ENCODE measurements at regions not wholly inside any gene's neighbourhood (a gene's known extent, or its start where the extent isn't known, plus 50 kb on each side); places are given as distances from the start of the nearest gene placed in this dataset.

- H3K79me2 ChIP-seq (replicated peaks; ENCODE audit: insufficient read depth, low read length) = no peaks in the 10 kb centered on the region
- no peaks in the 10 kb centered on the region for H4K20me1 ChIP-seq (ENCODE audit: insufficient read depth)
- TF ChIP-seq EP300 (conservative IDR thresholded peaks at IDR 0.05; ENCODE audit: poor library complexity, severe bottlenecking) (no peak), TAF1 (IDR thresholded peaks at IDR 0.05; ENCODE audit: low read depth) (no peak), EZH2 (IDR thresholded peaks at IDR 0.05; ENCODE audit: borderline replicate concordance, insufficient read depth, low read length, poor library complexity, severe bottlenecking) (no peak), SMC3 (conservative IDR thresholded peaks at IDR 0.05; ENCODE audit: poor library complexity) (no peak), CTCF (IDR thresholded peaks at IDR 0.05; ENCODE audit: poor library complexity, severe bottlenecking) (no peak), MXI1 (conservative IDR thresholded peaks at IDR 0.05; ENCODE audit: poor library complexity, severe bottlenecking) (no peak), RAD21 (conservative IDR thresholded peaks at IDR 0.05) (no peak), REST (IDR thresholded peaks at IDR 0.05; ENCODE audit: borderline replicate concordance) (no peak), POLR2AphosphoS5 (IDR thresholded peaks at IDR 0.05) (no peak)
- no peak overlapping the region for H3K27ac ChIP-seq (ENCODE audit: low read length)
- H3K4me3 ChIP-seq (ENCODE audit: low read length) = no peak overlapping the region
- H2AFZ ChIP-seq (ENCODE audit: low read depth, low read length) = no peak overlapping the region
- H3K27me3 ChIP-seq (ENCODE audit: insufficient read depth, low read depth, low read length) = no peaks in the 10 kb centered on the region
- no peaks in the 10 kb centered on the region for H3K36me3 ChIP-seq (ENCODE audit: insufficient read depth, low read length)
- H3K9me2 ChIP-seq (ENCODE audit: insufficient read depth, low read length) = no peaks in the 10 kb centered on the region
- H3K4me2 ChIP-seq (ENCODE audit: low read length) = no peak overlapping the region
- no peak overlapping the region for H3K9ac ChIP-seq (ENCODE audit: low read length)
- no peaks in the 10 kb centered on the region for H3F3A ChIP-seq (ENCODE audit: insufficient read depth, low read length, poor library complexity, severe bottlenecking)
- H3K9me3 ChIP-seq (ENCODE audit: low read length) = no peaks in the 10 kb centered on the region
Observed at GRCh38 chr12:98123021-98123461, 392.3 kb upstream of the TMPO start.

DNA sequence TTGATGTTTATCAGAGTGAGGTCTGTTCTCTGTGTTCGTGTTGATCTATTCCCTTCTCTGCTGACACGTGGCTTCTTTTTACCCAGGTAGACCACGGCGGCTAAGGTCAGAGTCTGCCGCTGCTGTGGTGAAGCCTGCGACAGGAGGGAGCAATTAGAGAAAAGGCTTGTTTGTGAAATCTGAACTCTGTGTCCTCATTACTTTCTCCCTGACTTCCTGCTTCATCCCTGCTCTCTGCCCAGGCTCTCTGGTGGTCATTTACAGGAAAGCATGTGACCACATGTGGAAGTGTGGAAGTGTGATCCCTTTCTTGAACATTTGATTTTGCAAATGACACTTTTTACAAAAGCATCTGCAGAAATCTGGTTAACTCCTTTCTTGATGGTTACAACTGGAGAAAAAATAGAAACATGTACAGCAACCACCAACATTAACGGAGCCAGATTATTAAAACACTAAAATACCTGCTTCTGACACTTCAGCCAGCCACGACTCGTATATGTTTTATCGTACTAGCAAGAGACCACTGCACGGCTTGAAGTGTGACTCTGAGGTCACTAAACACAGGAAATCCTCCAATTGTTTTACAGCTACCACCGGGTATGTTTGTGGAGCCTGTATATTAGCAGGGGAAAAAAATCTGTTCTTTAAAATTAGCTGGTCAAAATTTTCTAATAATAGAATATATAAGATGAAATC, 388.6 kb upstream of the TMPO start:
- Histone ChIP-seq H3K9ac (ENCODE audit: low read length) (no peak overlapping the region), H3K4me3 (ENCODE audit: low read length) (no peak overlapping the region), H3K9me3 (ENCODE audit: low read length) (no peaks in the 10 kb centered on the region), H3K79me2 (replicated peaks; ENCODE audit: insufficient read depth, low read length) (no peaks in the 10 kb centered on the region), H3K36me3 (ENCODE audit: insufficient read depth, low read length) (no peaks in the 10 kb centered on the region), H3K4me2 (ENCODE audit: low read length) (no peak overlapping the region), H3K27me3 (ENCODE audit: insufficient read depth, low read depth, low read length) (no peaks in the 10 kb centered on the region), H3K27ac (ENCODE audit: low read length) (no peak overlapping the region), H4K20me1 (ENCODE audit: insufficient read depth) (no peaks in the 10 kb centered on the region), H2AFZ (ENCODE audit: low read depth, low read length) (no peak overlapping the region), H3K9me2 (ENCODE audit: insufficient read depth, low read length) (no peaks in the 10 kb centered on the region), H3F3A (ENCODE audit: insufficient read depth, low read length, poor library complexity, severe bottlenecking) (no peaks in the 10 kb centered on the region)
- no peak for TF ChIP-seq SMC3 (conservative IDR thresholded peaks at IDR 0.05; ENCODE audit: poor library complexity)
- no peak for TF ChIP-seq EZH2 (IDR thresholded peaks at IDR 0.05; ENCODE audit: borderline replicate concordance, insufficient read depth, low read length, poor library complexity, severe bottlenecking)
- TF ChIP-seq REST (IDR thresholded peaks at IDR 0.05; ENCODE audit: borderline replicate concordance) = no peak
- TF ChIP-seq TAF1 (IDR thresholded peaks at IDR 0.05; ENCODE audit: low read depth) = no peak
- no peak for TF ChIP-seq EP300 (conservative IDR thresholded peaks at IDR 0.05; ENCODE audit: poor library complexity, severe bottlenecking)

Data from neural cell (in vitro differentiated cells).